WTC11 (cell line): ENCODE measurements at regions not wholly inside any gene's neighbourhood (a gene's known extent, or its start where the extent isn't known, plus 50 kb on each side); places are given as distances from the start of the nearest gene placed in this dataset.

Experiments used
- ATAC-seq: fragments of 200-7000 bp; cut with Tn5 transposase; 2 replicates; pipeline ENCODE4 v1.10.0; 2021; ENCODE audit warnings: mild to moderate bottlenecking, moderate library complexity
- CTCF ChIA-PET: fragments of 300-600 bp; sonication (Branson Sonifier 250); formaldehyde crosslinking; loops from one replicate; lab custom pipeline; 2021; ENCODE audit warnings: antibody characterized with exemption; lab: Charles Lee
- POLR2A ChIA-PET: fragments of 350-600 bp; sonication (Branson Sonifier 250); formaldehyde crosslinking; loops from one replicate; lab custom pipeline; 2021; ENCODE audit warnings: antibody characterized with exemption; lab: Charles Lee
- DNase-seq: peaks from one replicate; pipeline ENCODE4 v3.0.0; 2021; ENCODE audit warnings: low spot score
- H3K27ac Mint-ChIP-seq: 2 replicates; pipeline ENCODE4 v1.8.0; 2021; ENCODE audit warnings: mixed read lengths
- H3K27me3 Mint-ChIP-seq: 2 replicates; pipeline ENCODE4 v1.8.0; 2021; ENCODE audit warnings: low read depth, mild to moderate bottlenecking, moderate library complexity, mixed read lengths
- H3K36me3 Mint-ChIP-seq: 2 replicates; pipeline ENCODE4 v1.8.0; 2021; ENCODE audit warnings: mixed read lengths
- H3K4me1 Mint-ChIP-seq: 2 replicates; pipeline ENCODE4 v1.8.0; 2022; ENCODE audit warnings: mixed read lengths
- H3K4me3 Mint-ChIP-seq: 2 replicates; pipeline ENCODE4 v1.8.0; 2021; ENCODE audit warnings: mild to moderate bottlenecking, moderate library complexity, mixed read lengths
- H3K9me3 Mint-ChIP-seq: 2 replicates; pipeline ENCODE4 v1.8.0; 2021; ENCODE audit warnings: mixed read lengths
- ATF1 ChIP-seq: sonication (generic); formaldehyde crosslinking; IDR thresholded peaks from 2 replicates; pipeline ENCODE4 v1.8.1; 2023; ENCODE audit warnings: mild to moderate bottlenecking, moderate library complexity, missing genetic modification reagents
- E2F4 ChIP-seq: sonication (generic); formaldehyde crosslinking; IDR thresholded peaks from 2 replicates; pipeline ENCODE4 v1.8.1; 2022; ENCODE audit warnings: low read depth, mild to moderate bottlenecking, moderate library complexity, missing genetic modification reagents, borderline replicate concordance
- FOXP1 ChIP-seq: sonication (generic); formaldehyde crosslinking; IDR thresholded peaks from 2 replicates; pipeline ENCODE4 v1.8.0; 2022; ENCODE audit warnings: missing genetic modification reagents, mild to moderate bottlenecking, moderate library complexity, borderline replicate concordance
- KAT7 ChIP-seq: sonication (generic); formaldehyde crosslinking; IDR thresholded peaks from 2 replicates; pipeline ENCODE4 v1.8.1; 2023; ENCODE audit warnings: missing genetic modification reagents, mild to moderate bottlenecking, borderline replicate concordance
- MLX ChIP-seq: sonication (generic); formaldehyde crosslinking; IDR thresholded peaks from 2 replicates; pipeline ENCODE4 v1.8.1; 2023; ENCODE audit warnings: mild to moderate bottlenecking, missing genetic modification reagents, moderate library complexity
- NFATC4 ChIP-seq: fragments of 250-450 bp; sonication (Bioruptor Pico); IDR thresholded peaks from 2 replicates; pipeline ENCODE4 v1.9.0; 2021; ENCODE audit warnings: mild to moderate bottlenecking
- NR2C2 ChIP-seq: sonication (generic); formaldehyde crosslinking; IDR thresholded peaks from 2 replicates; pipeline ENCODE4 v1.8.0; 2022; ENCODE audit warnings: mild to moderate bottlenecking, missing genetic modification reagents
- PRRX2 ChIP-seq: fragments of 250-450 bp; sonication (Bioruptor Pico); IDR thresholded peaks from 2 replicates; pipeline ENCODE4 v1.8.0; 2021; ENCODE audit warnings: mild to moderate bottlenecking
- TEAD1 ChIP-seq: sonication (generic); formaldehyde crosslinking; IDR thresholded peaks from 2 replicates; pipeline ENCODE4 v1.8.0; 2022; ENCODE audit warnings: mild to moderate bottlenecking, missing genetic modification reagents
- TEAD4 ChIP-seq: sonication (generic); formaldehyde crosslinking; IDR thresholded peaks from 2 replicates; pipeline ENCODE4 v1.8.0; 2022; ENCODE audit warnings: mild to moderate bottlenecking, missing genetic modification reagents
- USF2 ChIP-seq: sonication (generic); formaldehyde crosslinking; IDR thresholded peaks from 2 replicates; pipeline ENCODE4 v1.8.1; 2023; ENCODE audit warnings: mild to moderate bottlenecking, missing genetic modification reagents, moderate library complexity
- ZNF416 ChIP-seq: fragments of 250-450 bp; sonication (Bioruptor Pico); IDR thresholded peaks from 2 replicates; pipeline ENCODE4 v1.9.0; 2021; ENCODE audit warnings: mild to moderate bottlenecking, inconsistent platforms
- TF ChIP-seq, protein P1 (sequence below): sonication (generic); formaldehyde crosslinking; IDR thresholded peaks from 2 replicates; pipeline ENCODE4 v1.8.0; 2023; ENCODE audit warnings: missing genetic modification reagents
- TF ChIP-seq, protein P2 (sequence below): sonication (generic); formaldehyde crosslinking; IDR thresholded peaks from 2 replicates; pipeline ENCODE4 v1.8.1; 2022; ENCODE audit warnings: mild to moderate bottlenecking, missing genetic modification reagents, moderate library complexity, borderline replicate concordance
- TF ChIP-seq, protein P3 (sequence below): fragments of 250-450 bp; sonication (Bioruptor Pico); IDR thresholded peaks from 2 replicates; pipeline ENCODE4 v2.1.2; 2022; ENCODE audit warnings: mild to moderate bottlenecking, moderate library complexity
- TF ChIP-seq, protein P4 (sequence below): sonication (generic); formaldehyde crosslinking; IDR thresholded peaks from 2 replicates; pipeline ENCODE4 v1.8.1; 2023; ENCODE audit warnings: mild to moderate bottlenecking, missing genetic modification reagents, borderline replicate concordance

- no peak for ATAC-seq
- ChIA-PET POLR2A (no interaction called here), CTCF (no interaction called here)
- TF ChIP-seq ATF1 (CRISPR knock-in tag) (no peak), PRRX2 (CRISPR knock-in tag) (no peak), ZNF416 (CRISPR knock-in tag) (no peak), NFATC4 (CRISPR knock-in tag) (no peak), NR2C2 (CRISPR knock-in tag) (no peak), TEAD1 (CRISPR knock-in tag) (no peak), USF2 (no peak), TEAD4 (CRISPR knock-in tag) (no peak), E2F4 (no peak), MLX (CRISPR knock-in tag) (no peak)
- TF ChIP-seq, protein P1, sequence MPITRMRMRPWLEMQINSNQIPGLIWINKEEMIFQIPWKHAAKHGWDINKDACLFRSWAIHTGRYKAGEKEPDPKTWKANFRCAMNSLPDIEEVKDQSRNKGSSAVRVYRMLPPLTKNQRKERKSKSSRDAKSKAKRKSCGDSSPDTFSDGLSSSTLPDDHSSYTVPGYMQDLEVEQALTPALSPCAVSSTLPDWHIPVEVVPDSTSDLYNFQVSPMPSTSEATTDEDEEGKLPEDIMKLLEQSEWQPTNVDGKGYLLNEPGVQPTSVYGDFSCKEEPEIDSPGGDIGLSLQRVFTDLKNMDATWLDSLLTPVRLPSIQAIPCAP (CRISPR knock-in tag), result no peak
- TF ChIP-seq, protein P2, sequence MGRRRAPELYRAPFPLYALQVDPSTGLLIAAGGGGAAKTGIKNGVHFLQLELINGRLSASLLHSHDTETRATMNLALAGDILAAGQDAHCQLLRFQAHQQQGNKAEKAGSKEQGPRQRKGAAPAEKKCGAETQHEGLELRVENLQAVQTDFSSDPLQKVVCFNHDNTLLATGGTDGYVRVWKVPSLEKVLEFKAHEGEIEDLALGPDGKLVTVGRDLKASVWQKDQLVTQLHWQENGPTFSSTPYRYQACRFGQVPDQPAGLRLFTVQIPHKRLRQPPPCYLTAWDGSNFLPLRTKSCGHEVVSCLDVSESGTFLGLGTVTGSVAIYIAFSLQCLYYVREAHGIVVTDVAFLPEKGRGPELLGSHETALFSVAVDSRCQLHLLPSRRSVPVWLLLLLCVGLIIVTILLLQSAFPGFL (CRISPR knock-in tag), result no peak
- no peak overlapping the region for H3K4me3 Mint-ChIP-seq
- H3K27ac Mint-ChIP-seq, result no peak overlapping the region
- no peak for DNase-seq
- H3K9me3 Mint-ChIP-seq, result peaks cover 41% of the 10 kb centered on the region
- H3K36me3 Mint-ChIP-seq, result 0 out of 2 replicates have a peak, but pooled peaks cover 8% of the 10 kb centered on the region
- no peaks in the 10 kb centered on the region for H3K27me3 Mint-ChIP-seq
- H3K4me1 Mint-ChIP-seq, result no peaks in the 10 kb centered on the region
Measured at GRCh38 chr2:122780251-122780650, 1024.8 kb downstream of the TSN start.

DNA sequence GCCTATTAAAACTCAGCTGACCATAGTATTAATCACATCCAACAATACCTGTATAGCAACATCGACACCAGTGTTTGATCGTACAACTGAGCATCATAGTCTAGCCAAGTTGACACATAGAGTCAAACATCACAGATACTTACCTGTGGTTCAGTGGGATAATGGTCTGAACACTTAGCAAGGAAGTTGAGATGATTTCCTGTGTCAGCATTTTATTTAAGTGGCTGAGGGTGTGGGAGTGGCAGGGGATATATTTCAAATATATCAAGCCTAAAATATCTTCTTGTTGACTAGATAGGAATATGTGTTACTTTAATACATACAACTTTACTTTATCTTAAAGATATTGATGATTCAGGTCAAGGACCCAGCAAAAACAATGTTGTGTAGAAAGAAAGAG is 1038.6 kb downstream of the TSN start:
- DNase-seq, result no peak
- peaks cover 12% of the 10 kb centered on the region for H3K36me3 Mint-ChIP-seq
- POLR2A ChIA-PET, result no interaction called here

More for the DNA sequence above, 1038.6 kb downstream of the TSN start:
- no peak overlapping the region for H3K4me3 Mint-ChIP-seq
- H3K27ac Mint-ChIP-seq, result no peak overlapping the region
- peaks cover 4% of the 10 kb centered on the region; the same call in 1 of the 2 replicates for H3K4me1 Mint-ChIP-seq
- H3K27me3 Mint-ChIP-seq, result no peaks in the 10 kb centered on the region
- TF ChIP-seq KAT7 (CRISPR knock-in tag) (no peak), ZNF416 (CRISPR knock-in tag) (no peak), FOXP1 (CRISPR knock-in tag) (no peak)
- TF ChIP-seq, protein P3, sequence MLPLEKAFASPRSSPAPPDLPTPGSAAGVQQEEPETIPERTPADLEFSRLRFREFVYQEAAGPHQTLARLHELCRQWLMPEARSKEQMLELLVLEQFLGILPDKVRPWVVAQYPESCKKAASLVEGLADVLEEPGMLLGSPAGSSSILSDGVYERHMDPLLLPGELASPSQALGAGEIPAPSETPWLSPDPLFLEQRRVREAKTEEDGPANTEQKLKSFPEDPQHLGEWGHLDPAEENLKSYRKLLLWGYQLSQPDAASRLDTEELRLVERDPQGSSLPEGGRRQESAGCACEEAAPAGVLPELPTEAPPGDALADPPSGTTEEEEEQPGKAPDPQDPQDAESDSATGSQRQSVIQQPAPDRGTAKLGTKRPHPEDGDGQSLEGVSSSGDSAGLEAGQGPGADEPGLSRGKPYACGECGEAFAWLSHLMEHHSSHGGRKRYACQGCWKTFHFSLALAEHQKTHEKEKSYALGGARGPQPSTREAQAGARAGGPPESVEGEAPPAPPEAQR, result no peak
- TF ChIP-seq, protein P4, sequence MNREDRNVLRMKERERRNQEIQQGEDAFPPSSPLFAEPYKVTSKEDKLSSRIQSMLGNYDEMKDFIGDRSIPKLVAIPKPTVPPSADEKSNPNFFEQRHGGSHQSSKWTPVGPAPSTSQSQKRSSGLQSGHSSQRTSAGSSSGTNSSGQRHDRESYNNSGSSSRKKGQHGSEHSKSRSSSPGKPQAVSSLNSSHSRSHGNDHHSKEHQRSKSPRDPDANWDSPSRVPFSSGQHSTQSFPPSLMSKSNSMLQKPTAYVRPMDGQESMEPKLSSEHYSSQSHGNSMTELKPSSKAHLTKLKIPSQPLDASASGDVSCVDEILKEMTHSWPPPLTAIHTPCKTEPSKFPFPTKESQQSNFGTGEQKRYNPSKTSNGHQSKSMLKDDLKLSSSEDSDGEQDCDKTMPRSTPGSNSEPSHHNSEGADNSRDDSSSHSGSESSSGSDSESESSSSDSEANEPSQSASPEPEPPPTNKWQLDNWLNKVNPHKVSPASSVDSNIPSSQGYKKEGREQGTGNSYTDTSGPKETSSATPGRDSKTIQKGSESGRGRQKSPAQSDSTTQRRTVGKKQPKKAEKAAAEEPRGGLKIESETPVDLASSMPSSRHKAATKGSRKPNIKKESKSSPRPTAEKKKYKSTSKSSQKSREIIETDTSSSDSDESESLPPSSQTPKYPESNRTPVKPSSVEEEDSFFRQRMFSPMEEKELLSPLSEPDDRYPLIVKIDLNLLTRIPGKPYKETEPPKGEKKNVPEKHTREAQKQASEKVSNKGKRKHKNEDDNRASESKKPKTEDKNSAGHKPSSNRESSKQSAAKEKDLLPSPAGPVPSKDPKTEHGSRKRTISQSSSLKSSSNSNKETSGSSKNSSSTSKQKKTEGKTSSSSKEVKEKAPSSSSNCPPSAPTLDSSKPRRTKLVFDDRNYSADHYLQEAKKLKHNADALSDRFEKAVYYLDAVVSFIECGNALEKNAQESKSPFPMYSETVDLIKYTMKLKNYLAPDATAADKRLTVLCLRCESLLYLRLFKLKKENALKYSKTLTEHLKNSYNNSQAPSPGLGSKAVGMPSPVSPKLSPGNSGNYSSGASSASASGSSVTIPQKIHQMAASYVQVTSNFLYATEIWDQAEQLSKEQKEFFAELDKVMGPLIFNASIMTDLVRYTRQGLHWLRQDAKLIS (CRISPR knock-in tag), result no peak
- CTCF ChIA-PET, result no interaction called here
- H3K9me3 Mint-ChIP-seq, result peaks cover 12% of the 10 kb centered on the region
- ATAC-seq, result no peak
